Stimulated activated CD4-positive, alpha-beta T cell treated with anti-CD3 and anti-CD28 coated beads, TNF-alpha, amount 100 ng/mL, for 1 hour (primary cell): ENCODE measurements at regions not wholly inside any gene's neighbourhood (a gene's known extent, or its start where the extent isn't known, plus 50 kb on each side); places are given as distances from the start of the nearest gene placed in this dataset.
"Not testable (repeated sequence)": the region's sequence is repeated elsewhere in the genome, so short reads cannot be mapped to it uniquely, and the experiment has no call there.

Experiments
- DNase-seq, 3 donors: peaks; one replicate each; pipeline ENCODE4 v3.0.0-alpha.2; 2020; ENCODE audit warnings: low read depth in 3 of 3, low spot score in 1 of 3

- DNase-seq, result no peak
These were observed 182.3 kb upstream of the MSX2 start for GRCh38 chr5:174542037-174542436.

GRCh38 chr5:174542471-174542870 lies 181.9 kb upstream of the MSX2 start:
- DNase-seq, result no peak

GRCh38 chr5:174545926-174546325 lies 178.5 kb upstream of the MSX2 start:
- no peak for DNase-seq

- DNase-seq, result no peak
These were observed 176.6 kb upstream of the MSX2 start for GRCh38 chr5:174547814-174548213.

- DNase-seq, result no peak
These were observed 175.1 kb upstream of the MSX2 start for GRCh38 chr5:174549254-174549653.

- DNase-seq, result no peak
These were observed 174.4 kb upstream of the MSX2 start for GRCh38 chr5:174550026-174550425.

- no peak for DNase-seq
These were observed 172.0 kb upstream of the MSX2 start for GRCh38 chr5:174552428-174552827.

GRCh38 chr5:174553556-174553955 lies 170.8 kb upstream of the MSX2 start:
- no peak for DNase-seq

GRCh38 chr5:174555726-174556125 lies 168.7 kb upstream of the MSX2 start:
- DNase-seq, result no peak

GRCh38 chr5:174556756-174557155 lies 167.6 kb upstream of the MSX2 start:
- DNase-seq, result no peak

- no peak for DNase-seq
These were observed 166.2 kb upstream of the MSX2 start for GRCh38 chr5:174558190-174558589.

- no peak for DNase-seq
These were observed 165.2 kb upstream of the MSX2 start for GRCh38 chr5:174559141-174559540.

- no peak for DNase-seq
These were observed 164.8 kb upstream of the MSX2 start for GRCh38 chr5:174559566-174560090.

GRCh38 chr5:174560861-174561260 lies 163.5 kb upstream of the MSX2 start:
- no peak for DNase-seq

GRCh38 chr5:174563040-174563439 lies 161.3 kb upstream of the MSX2 start:
- not testable (repeated sequence) for DNase-seq

GRCh38 chr5:174563899-174564298 lies 160.5 kb upstream of the MSX2 start:
- DNase-seq, result no peak

GRCh38 chr5:174567506-174568141 lies 156.8 kb upstream of the MSX2 start:
- no peak for DNase-seq

GRCh38 chr5:174570662-174571061 lies 153.7 kb upstream of the MSX2 start:
- DNase-seq, result no peak

GRCh38 chr5:174571662-174572397 lies 152.6 kb upstream of the MSX2 start:
- no peak for DNase-seq

GRCh38 chr5:174572591-174572990 lies 151.8 kb upstream of the MSX2 start:
- no peak for DNase-seq

GRCh38 chr5:174573221-174573994 lies 151.0 kb upstream of the MSX2 start:
- no peak for DNase-seq

GRCh38 chr5:174575043-174575442 lies 149.3 kb upstream of the MSX2 start:
- no peak for DNase-seq
